Muscle layer of duodenum (tissue), 2 donors: ENCODE measurements at regions not wholly inside any gene's neighbourhood (a gene's known extent, or its start where the extent isn't known, plus 50 kb on each side); places are given as distances from the start of the nearest gene placed in this dataset.

Experiments used
- H3K27ac ChIP-seq: one replicate; pipeline ENCODE4 v1.7.0; 2013; ENCODE audit warnings: mild to moderate bottlenecking, low read length
- H3K27me3 ChIP-seq: one replicate; pipeline ENCODE4 v1.7.0; 2013; ENCODE audit warnings: low read depth, mild to moderate bottlenecking, control low read depth, low read length
- H3K36me3 ChIP-seq, 2 donors: one replicate each; pipeline ENCODE4 v1.7.0; 2013; ENCODE audit warnings: low read length in 2 of 2, control low read depth in 1 of 2, mild to moderate bottlenecking in 1 of 2; ENCODE audit not compliant: insufficient read depth in 2 of 2, control insufficient read depth in 1 of 2
- H3K4me1 ChIP-seq, 2 donors: one replicate each; pipeline ENCODE4 v1.7.0; 2013; ENCODE audit warnings: low read length in 2 of 2, mild to moderate bottlenecking in 2 of 2, control low read depth in 1 of 2, moderate library complexity in 1 of 2; ENCODE audit not compliant: insufficient read depth in 2 of 2, control insufficient read depth in 1 of 2
- H3K4me3 ChIP-seq, 2 donors: one replicate each; pipeline ENCODE4 v1.7.0; 2013; ENCODE audit warnings: low read length in 2 of 2, low read depth in 1 of 2, mild to moderate bottlenecking in 1 of 2
- H3K9me3 ChIP-seq, 2 donors: one replicate each; pipeline ENCODE4 v1.7.0; 2013; ENCODE audit warnings: low read length in 2 of 2, control low read depth in 1 of 2, mild to moderate bottlenecking in 1 of 2; ENCODE audit not compliant: control insufficient read depth in 1 of 2
- donor health status: healthy.

GRCh38 chr13:109644069-109644750 is 142.2 kb downstream of the IRS2 start:
- no peaks in the 10 kb centered on the region for H3K27me3 ChIP-seq
- H3K4me1 ChIP-seq = no peaks in the 10 kb centered on the region
- no peak overlapping the region for H3K27ac ChIP-seq
- H3K4me3 ChIP-seq = no peak overlapping the region
- H3K9me3 ChIP-seq = peaks cover 17% of the 10 kb centered on the region in 2 donors
- H3K36me3 ChIP-seq = no peaks in the 10 kb centered on the region

DNA sequence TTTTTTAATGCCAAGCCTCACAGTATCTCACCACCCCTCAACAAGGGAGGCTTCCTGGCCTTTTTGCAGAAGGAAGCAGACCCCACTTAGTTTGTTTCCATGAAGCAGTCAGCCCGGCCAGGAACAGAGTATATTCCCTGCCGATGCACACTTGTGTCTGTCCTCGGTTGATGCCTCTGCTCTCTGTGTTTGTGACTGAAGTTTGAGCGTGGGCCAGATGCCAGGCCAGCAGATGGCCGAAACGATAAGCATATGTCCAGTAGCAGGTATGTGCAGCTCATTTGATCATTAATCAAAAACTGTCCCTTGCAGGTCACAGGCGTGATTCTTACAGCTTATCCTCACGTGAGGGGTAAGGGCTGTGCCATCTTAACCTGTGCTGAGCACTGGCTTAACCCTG is 144.0 kb downstream of the IRS2 start:
- Histone ChIP-seq H3K27me3 (no peaks in the 10 kb centered on the region), H3K27ac (no peak overlapping the region), H3K4me3 (no peak overlapping the region), H3K4me1 (no peaks in the 10 kb centered on the region), H3K9me3 (peaks cover 17% of the 10 kb centered on the region in 2 donors), H3K36me3 (no peaks in the 10 kb centered on the region)

- no peak overlapping the region for H3K4me3 ChIP-seq
- no peaks in the 10 kb centered on the region for H3K27me3 ChIP-seq
- H3K27ac ChIP-seq = no peak overlapping the region
- peaks cover 17% of the 10 kb centered on the region in 2 donors for H3K9me3 ChIP-seq
- H3K36me3 ChIP-seq = no peaks in the 10 kb centered on the region
- H3K4me1 ChIP-seq = no peaks in the 10 kb centered on the region
These were observed 149.6 kb downstream of the IRS2 start for GRCh38 chr13:109636736-109637135.

- H3K4me1 ChIP-seq = no peaks in the 10 kb centered on the region
- no peak overlapping the region for H3K4me3 ChIP-seq
- no peaks in the 10 kb centered on the region for H3K9me3 ChIP-seq
- no peaks in the 10 kb centered on the region for H3K36me3 ChIP-seq
- no peak overlapping the region for H3K27ac ChIP-seq
- no peaks in the 10 kb centered on the region for H3K27me3 ChIP-seq
These were observed 155.3 kb downstream of the IRS2 start for GRCh38 chr13:109631069-109631468.

DNA sequence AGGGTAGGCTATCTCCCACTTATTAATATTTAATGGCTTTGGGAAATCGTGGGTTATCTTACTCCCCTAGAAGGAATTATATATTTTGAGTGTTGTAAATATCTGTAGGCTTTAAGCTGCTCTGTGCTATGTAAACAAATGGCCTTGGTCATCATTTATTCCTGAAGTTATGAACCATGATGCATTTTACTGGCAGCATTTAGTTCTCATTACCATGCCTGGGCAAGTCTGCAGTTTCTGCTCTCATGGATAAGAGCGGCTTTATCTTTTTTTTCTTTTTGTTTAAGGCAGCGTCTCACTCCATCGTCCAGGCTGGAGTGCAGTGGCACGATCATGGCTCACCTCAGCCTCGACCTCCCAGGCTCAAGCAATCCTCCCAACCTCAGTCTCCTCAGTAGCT is 156.1 kb downstream of the IRS2 start:
- Histone ChIP-seq H3K4me1 (no peaks in the 10 kb centered on the region), H3K27me3 (no peaks in the 10 kb centered on the region), H3K4me3 (no peak overlapping the region), H3K36me3 (no peaks in the 10 kb centered on the region), H3K27ac (no peak overlapping the region), H3K9me3 (no peaks in the 10 kb centered on the region)

GRCh38 chr13:109629737-109630136 is 156.6 kb downstream of the IRS2 start:
- Histone ChIP-seq H3K27me3 (no peaks in the 10 kb centered on the region), H3K4me1 (no peaks in the 10 kb centered on the region), H3K27ac (no peak overlapping the region), H3K4me3 (no peak overlapping the region), H3K9me3 (no peaks in the 10 kb centered on the region), H3K36me3 (no peaks in the 10 kb centered on the region)

- no peaks in the 10 kb centered on the region for H3K36me3 ChIP-seq
- H3K9me3 ChIP-seq = no peaks in the 10 kb centered on the region
- no peak overlapping the region for H3K4me3 ChIP-seq
- no peaks in the 10 kb centered on the region for H3K27me3 ChIP-seq
- no peak overlapping the region for H3K27ac ChIP-seq
- H3K4me1 ChIP-seq = no peaks in the 10 kb centered on the region
These were observed 158.1 kb downstream of the IRS2 start for GRCh38 chr13:109628251-109628699.

- Histone ChIP-seq H3K36me3 (no peaks in the 10 kb centered on the region), H3K27me3 (no peaks in the 10 kb centered on the region), H3K4me3 (no peak overlapping the region), H3K9me3 (no peaks in the 10 kb centered on the region), H3K27ac (no peak overlapping the region), H3K4me1 (no peaks in the 10 kb centered on the region)
These were observed 158.7 kb downstream of the IRS2 start for GRCh38 chr13:109627649-109628048.

DNA sequence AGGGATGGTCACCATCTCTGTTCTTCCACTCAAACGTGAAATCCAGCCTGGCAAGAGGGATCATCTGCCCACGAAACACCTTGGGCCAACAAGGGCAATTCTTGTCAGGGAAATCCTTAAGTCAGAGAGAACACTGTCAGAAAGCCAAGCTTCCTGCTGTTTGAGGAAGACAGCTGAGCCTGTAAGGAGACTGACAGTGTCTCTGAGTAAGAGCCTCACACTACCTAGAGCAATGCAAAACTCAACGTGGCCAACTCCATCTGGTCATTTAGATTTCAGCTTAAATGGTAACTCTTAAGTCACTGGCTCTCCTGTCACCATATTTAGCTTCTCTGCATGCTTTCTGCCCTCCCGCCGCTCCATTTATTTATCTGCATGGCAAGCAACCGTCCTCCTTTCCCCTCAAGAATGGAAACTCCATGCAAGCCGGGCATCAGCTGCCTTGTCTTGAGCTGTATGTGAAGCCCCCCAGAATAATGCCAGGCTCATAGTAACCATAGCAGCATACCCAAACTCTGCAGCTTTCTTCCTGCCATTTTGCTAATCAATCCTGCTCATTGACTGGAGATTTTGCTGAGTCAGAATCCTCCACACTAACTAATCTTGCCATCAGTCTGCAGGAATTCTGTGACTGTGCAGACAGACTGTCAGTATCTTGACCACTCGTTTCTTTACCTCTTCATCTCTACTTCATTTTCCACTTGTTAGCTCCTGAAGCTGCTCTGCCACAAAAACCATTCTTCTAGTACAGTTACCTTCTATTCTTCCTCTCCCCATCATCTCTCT is 159.8 kb downstream of the IRS2 start:
- Histone ChIP-seq H3K27ac (no peak overlapping the region), H3K27me3 (no peaks in the 10 kb centered on the region), H3K4me1 (no peaks in the 10 kb centered on the region), H3K4me3 (no peak overlapping the region), H3K36me3 (no peaks in the 10 kb centered on the region), H3K9me3 (no peaks in the 10 kb centered on the region)

DNA sequence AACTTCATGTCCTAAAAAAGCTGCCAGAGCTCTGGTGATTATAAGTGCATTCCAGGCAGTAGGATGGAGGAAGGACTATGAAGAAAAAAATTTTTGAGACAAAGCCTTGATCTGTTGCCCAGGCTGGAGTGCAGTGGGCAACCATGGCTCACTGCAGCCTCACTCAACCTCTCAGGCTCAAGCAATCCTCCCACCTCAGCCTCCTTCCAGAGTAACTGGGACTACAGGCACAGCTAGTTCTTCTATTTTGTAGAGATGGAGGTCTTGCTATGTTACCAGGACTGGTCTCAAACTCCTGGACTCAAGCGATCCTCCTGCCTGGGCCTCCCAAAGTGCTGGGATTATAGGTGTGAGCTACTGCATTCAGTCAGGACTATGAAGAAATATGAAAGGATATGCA is 161.2 kb downstream of the IRS2 start:
- Histone ChIP-seq H3K4me1 (no peaks in the 10 kb centered on the region), H3K27ac (no peak overlapping the region), H3K4me3 (no peak overlapping the region), H3K36me3 (no peaks in the 10 kb centered on the region), H3K27me3 (no peaks in the 10 kb centered on the region), H3K9me3 (no peaks in the 10 kb centered on the region)

DNA sequence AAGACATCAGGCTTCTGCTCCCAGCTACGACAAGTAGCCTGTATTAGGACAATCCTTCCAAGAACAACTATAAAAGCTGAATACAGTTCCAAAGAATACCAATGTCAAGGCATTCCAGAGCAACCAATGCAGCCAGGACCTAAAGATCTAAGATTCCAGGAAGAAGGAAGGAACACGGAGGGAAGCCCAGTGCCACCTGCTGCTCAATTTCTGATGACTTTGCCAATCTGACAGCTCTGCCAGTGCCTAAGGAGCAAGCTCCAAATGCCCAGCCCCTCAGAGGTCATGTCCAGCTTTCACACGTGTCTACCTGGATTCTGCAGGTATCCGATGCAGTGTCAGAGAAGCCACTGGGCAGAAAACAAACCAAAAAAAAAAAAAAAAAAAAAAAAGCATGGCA is 164.4 kb downstream of the IRS2 start:
- Histone ChIP-seq H3K27me3 (no peaks in the 10 kb centered on the region), H3K36me3 (no peaks in the 10 kb centered on the region), H3K9me3 (no peaks in the 10 kb centered on the region), H3K4me1 (no peaks in the 10 kb centered on the region), H3K4me3 (no peak overlapping the region), H3K27ac (no peak overlapping the region)
